Neural cell (in vitro differentiated cells): ENCODE measurements at regions not wholly inside any gene's neighbourhood (a gene's known extent, or its start where the extent isn't known, plus 50 kb on each side); places are given as distances from the start of the nearest gene placed in this dataset.

Source experiments
- H2AFZ ChIP-seq: fragments of 200-600, 300-800 bp; sonication (generic), shearing (Covaris generic); 2 replicates; pipeline ENCODE4 v1.6.0; 2014; ENCODE audit warnings: low read depth, mild to moderate bottlenecking, antibody characterized with exemption, low read length, moderate library complexity
- H3F3A ChIP-seq: fragments of 200-600 bp; shearing (Covaris generic); 2 replicates; pipeline ENCODE4 v1.6.1; 2016; ENCODE audit warnings: mild to moderate bottlenecking, moderate library complexity, mixed read lengths, antibody characterized with exemption, low read length; ENCODE audit not compliant: insufficient read depth, poor library complexity, severe bottlenecking
- H3K27ac ChIP-seq: fragments of 200-600, 300-800 bp; sonication (generic), shearing (Covaris generic); 2 replicates; pipeline ENCODE4 v1.5.1; 2014; ENCODE audit warnings: mild to moderate bottlenecking, low read length, moderate library complexity
- H3K27me3 ChIP-seq: fragments of 300-800, 200-600 bp; sonication (generic), shearing (Covaris generic); 2 replicates; pipeline ENCODE4 v1.6.0; 2014; ENCODE audit warnings: mild to moderate bottlenecking, low read depth, low read length, moderate library complexity; ENCODE audit not compliant: insufficient read depth
- H3K36me3 ChIP-seq: fragments of 300-800, 200-600 bp; sonication (generic), shearing (Covaris generic); 2 replicates; pipeline ENCODE4 v1.5.1; 2014; ENCODE audit warnings: mild to moderate bottlenecking, antibody characterized with exemption, low read length, moderate library complexity; ENCODE audit not compliant: insufficient read depth
- H3K4me2 ChIP-seq: fragments of 300-800, 200-600 bp; sonication (generic), shearing (Covaris generic); 2 replicates; pipeline ENCODE4 v1.6.0; 2014; ENCODE audit warnings: mild to moderate bottlenecking, low read length
- H3K4me3 ChIP-seq: fragments of 300-800, 200-600 bp; sonication (generic), shearing (Covaris generic); 2 replicates; pipeline ENCODE4 v1.5.1; 2014; ENCODE audit warnings: mild to moderate bottlenecking, low read length, moderate library complexity
- H3K79me2 ChIP-seq: fragments of 200-600 bp; shearing (Covaris generic); replicated peaks from 2 replicates; pipeline ENCODE4 v1.6.0; 2014; ENCODE audit warnings: mild to moderate bottlenecking, low read length, moderate library complexity; ENCODE audit not compliant: insufficient read depth
- H3K9ac ChIP-seq: fragments of 300-800, 200-600 bp; sonication (generic), shearing (Covaris generic); 2 replicates; pipeline ENCODE4 v1.6.1; 2016; ENCODE audit warnings: mild to moderate bottlenecking, low read length, mixed read lengths
- H3K9me2 ChIP-seq: fragments of 200-600 bp; shearing (Covaris generic); 2 replicates; pipeline ENCODE4 v1.6.1; 2016; ENCODE audit warnings: mild to moderate bottlenecking, low read length, mixed read lengths; ENCODE audit not compliant: insufficient read depth
- H3K9me3 ChIP-seq: fragments of 200-600, 300-800 bp; sonication (generic), shearing (Covaris generic); 2 replicates; pipeline ENCODE4 v1.6.1; 2016; ENCODE audit warnings: mild to moderate bottlenecking, mixed run types, low read length, moderate library complexity, mixed read lengths
- H4K20me1 ChIP-seq: fragments of 200-600 bp; shearing (Covaris generic); 2 replicates; pipeline ENCODE4 v1.6.1; 2016; ENCODE audit warnings: mild to moderate bottlenecking, mixed run types; ENCODE audit not compliant: insufficient read depth
- EP300 ChIP-seq: fragments of 450-650 bp; conservative IDR thresholded peaks from 2 replicates; pipeline ENCODE4 v1.6.1; 2014; ENCODE audit warnings: antibody characterized with exemption, mild to moderate bottlenecking, moderate library complexity; ENCODE audit not compliant: poor library complexity, severe bottlenecking
- EZH2 ChIP-seq: fragments of 200-600, 300-800 bp; shearing (Covaris generic), sonication (generic); IDR thresholded peaks from 2 replicates; pipeline ENCODE4 v1.6.1; 2014; ENCODE audit warnings: antibody characterized with exemption, low read length, borderline replicate concordance, mild to moderate bottlenecking; ENCODE audit not compliant: insufficient read depth, poor library complexity, severe bottlenecking
- MXI1 ChIP-seq: fragments of 450-650 bp; conservative IDR thresholded peaks from 2 replicates; pipeline ENCODE4 v1.6.1; 2014; ENCODE audit warnings: antibody characterized with exemption, mild to moderate bottlenecking; ENCODE audit not compliant: poor library complexity, severe bottlenecking
- POLR2AphosphoS5 ChIP-seq: IDR thresholded peaks from 2 replicates; pipeline ENCODE4 v1.6.1; 2012
- RAD21 ChIP-seq: fragments of 450-650 bp; conservative IDR thresholded peaks from 2 replicates; pipeline ENCODE4 v1.6.1; 2014; ENCODE audit warnings: antibody characterized with exemption, mild to moderate bottlenecking, moderate library complexity
- SMC3 ChIP-seq: fragments of 450-650 bp; conservative IDR thresholded peaks from 2 replicates; pipeline ENCODE4 v1.6.1; 2014; ENCODE audit warnings: antibody characterized with exemption, mild to moderate bottlenecking, moderate library complexity; ENCODE audit not compliant: poor library complexity
- TAF1 ChIP-seq: IDR thresholded peaks from 2 replicates; pipeline ENCODE4 v1.6.1; 2012; ENCODE audit warnings: low read depth
- TF ChIP-seq, protein P1 (sequence below): fragments of 450-650 bp; IDR thresholded peaks from 2 replicates; pipeline ENCODE4 v1.5.1; 2014; ENCODE audit warnings: antibody characterized with exemption, mild to moderate bottlenecking, moderate library complexity; ENCODE audit not compliant: poor library complexity, severe bottlenecking
- TF ChIP-seq, protein P2 (sequence below): IDR thresholded peaks from 2 replicates; pipeline ENCODE4 v1.6.1; 2012; ENCODE audit warnings: borderline replicate concordance

GRCh38 chrX:127570276-127570675 is 481.9 kb downstream of the ACTRT1 start:
- Histone ChIP-seq H3K9ac (no peak overlapping the region), H3K9me3 (no peaks in the 10 kb centered on the region), H4K20me1 (no peaks in the 10 kb centered on the region), H2AFZ (no peak overlapping the region), H3F3A (no peaks in the 10 kb centered on the region), H3K27ac (no peak overlapping the region), H3K36me3 (no peaks in the 10 kb centered on the region), H3K4me3 (no peak overlapping the region), H3K79me2 (no peaks in the 10 kb centered on the region), H3K9me2 (no peaks in the 10 kb centered on the region), H3K4me2 (no peak overlapping the region), H3K27me3 (no peaks in the 10 kb centered on the region)
- TF ChIP-seq MXI1 (no peak), EP300 (no peak), TAF1 (no peak), SMC3 (no peak), EZH2 (no peak), POLR2AphosphoS5 (no peak), RAD21 (no peak)
- TF ChIP-seq, protein P1, sequence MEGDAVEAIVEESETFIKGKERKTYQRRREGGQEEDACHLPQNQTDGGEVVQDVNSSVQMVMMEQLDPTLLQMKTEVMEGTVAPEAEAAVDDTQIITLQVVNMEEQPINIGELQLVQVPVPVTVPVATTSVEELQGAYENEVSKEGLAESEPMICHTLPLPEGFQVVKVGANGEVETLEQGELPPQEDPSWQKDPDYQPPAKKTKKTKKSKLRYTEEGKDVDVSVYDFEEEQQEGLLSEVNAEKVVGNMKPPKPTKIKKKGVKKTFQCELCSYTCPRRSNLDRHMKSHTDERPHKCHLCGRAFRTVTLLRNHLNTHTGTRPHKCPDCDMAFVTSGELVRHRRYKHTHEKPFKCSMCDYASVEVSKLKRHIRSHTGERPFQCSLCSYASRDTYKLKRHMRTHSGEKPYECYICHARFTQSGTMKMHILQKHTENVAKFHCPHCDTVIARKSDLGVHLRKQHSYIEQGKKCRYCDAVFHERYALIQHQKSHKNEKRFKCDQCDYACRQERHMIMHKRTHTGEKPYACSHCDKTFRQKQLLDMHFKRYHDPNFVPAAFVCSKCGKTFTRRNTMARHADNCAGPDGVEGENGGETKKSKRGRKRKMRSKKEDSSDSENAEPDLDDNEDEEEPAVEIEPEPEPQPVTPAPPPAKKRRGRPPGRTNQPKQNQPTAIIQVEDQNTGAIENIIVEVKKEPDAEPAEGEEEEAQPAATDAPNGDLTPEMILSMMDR, result no peak
- TF ChIP-seq, protein P2, sequence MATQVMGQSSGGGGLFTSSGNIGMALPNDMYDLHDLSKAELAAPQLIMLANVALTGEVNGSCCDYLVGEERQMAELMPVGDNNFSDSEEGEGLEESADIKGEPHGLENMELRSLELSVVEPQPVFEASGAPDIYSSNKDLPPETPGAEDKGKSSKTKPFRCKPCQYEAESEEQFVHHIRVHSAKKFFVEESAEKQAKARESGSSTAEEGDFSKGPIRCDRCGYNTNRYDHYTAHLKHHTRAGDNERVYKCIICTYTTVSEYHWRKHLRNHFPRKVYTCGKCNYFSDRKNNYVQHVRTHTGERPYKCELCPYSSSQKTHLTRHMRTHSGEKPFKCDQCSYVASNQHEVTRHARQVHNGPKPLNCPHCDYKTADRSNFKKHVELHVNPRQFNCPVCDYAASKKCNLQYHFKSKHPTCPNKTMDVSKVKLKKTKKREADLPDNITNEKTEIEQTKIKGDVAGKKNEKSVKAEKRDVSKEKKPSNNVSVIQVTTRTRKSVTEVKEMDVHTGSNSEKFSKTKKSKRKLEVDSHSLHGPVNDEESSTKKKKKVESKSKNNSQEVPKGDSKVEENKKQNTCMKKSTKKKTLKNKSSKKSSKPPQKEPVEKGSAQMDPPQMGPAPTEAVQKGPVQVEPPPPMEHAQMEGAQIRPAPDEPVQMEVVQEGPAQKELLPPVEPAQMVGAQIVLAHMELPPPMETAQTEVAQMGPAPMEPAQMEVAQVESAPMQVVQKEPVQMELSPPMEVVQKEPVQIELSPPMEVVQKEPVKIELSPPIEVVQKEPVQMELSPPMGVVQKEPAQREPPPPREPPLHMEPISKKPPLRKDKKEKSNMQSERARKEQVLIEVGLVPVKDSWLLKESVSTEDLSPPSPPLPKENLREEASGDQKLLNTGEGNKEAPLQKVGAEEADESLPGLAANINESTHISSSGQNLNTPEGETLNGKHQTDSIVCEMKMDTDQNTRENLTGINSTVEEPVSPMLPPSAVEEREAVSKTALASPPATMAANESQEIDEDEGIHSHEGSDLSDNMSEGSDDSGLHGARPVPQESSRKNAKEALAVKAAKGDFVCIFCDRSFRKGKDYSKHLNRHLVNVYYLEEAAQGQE, result no peak

DNA sequence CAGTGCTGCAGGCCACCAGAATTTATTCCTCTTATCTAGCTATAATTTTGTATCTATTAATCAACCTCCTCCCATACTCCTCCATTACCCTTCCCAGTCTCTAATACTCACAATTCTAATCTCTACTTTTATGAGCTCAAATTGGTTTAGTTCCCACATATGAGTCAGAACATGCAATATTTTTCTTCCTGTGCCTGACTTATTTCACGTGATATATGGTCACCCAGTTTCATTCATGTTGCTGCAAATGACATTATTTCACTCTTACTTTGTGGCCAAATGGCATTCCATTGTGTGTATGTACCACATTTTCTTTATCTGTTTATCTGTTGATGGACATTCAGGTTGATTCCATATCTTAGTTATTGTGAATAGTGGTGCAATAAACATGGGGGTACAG is 483.5 kb downstream of the ACTRT1 start:
- H3K9me2 ChIP-seq, result no peaks in the 10 kb centered on the region
- TF ChIP-seq RAD21 (no peak), POLR2AphosphoS5 (no peak), EZH2 (no peak), SMC3 (no peak), MXI1 (no peak), TAF1 (no peak), EP300 (no peak)
- TF ChIP-seq, protein P1, result no peak
- TF ChIP-seq, protein P2, result no peak
- H3K27ac ChIP-seq, result no peak overlapping the region

More for the DNA sequence above, 483.5 kb downstream of the ACTRT1 start:
- Histone ChIP-seq H3K9ac (no peak overlapping the region), H3K9me3 (no peaks in the 10 kb centered on the region), H3K4me2 (no peak overlapping the region), H3K4me3 (no peak overlapping the region), H2AFZ (no peak overlapping the region), H3K79me2 (no peaks in the 10 kb centered on the region), H4K20me1 (no peaks in the 10 kb centered on the region), H3K27me3 (no peaks in the 10 kb centered on the region), H3K36me3 (no peaks in the 10 kb centered on the region), H3F3A (no peaks in the 10 kb centered on the region)
